ENCODE measurements at regions not wholly inside any gene's neighbourhood (a gene's known extent, or its start where the extent isn't known, plus 50 kb on each side); places are given as distances from the start of the nearest gene placed in this dataset.

- H3K4me2 ChIP-seq, result no peak overlapping the region
- TF ChIP-seq CTCF (conservative IDR thresholded peaks at IDR 0.05; ENCODE audit: low read depth, low read length), result no peak
Measured at GRCh38 chr4:30094887-30095286, 625.3 kb upstream of the PCDH7 start.

GRCh38 chr4:30103455-30103854, 616.7 kb upstream of the PCDH7 start:
- Histone ChIP-seq H3K79me2 (ENCODE audit: insufficient read depth, low read depth) (no peaks in the 10 kb centered on the region), H4K20me1 (ENCODE audit: insufficient read depth) (no peaks in the 10 kb centered on the region), H3K27me3 (ENCODE audit: insufficient read depth, low read depth) (no peaks in the 10 kb centered on the region), H3K4me3 (IDR thresholded peaks at IDR 0.05; ENCODE audit: insufficient read depth, low read depth, low read length) (no peak overlapping the region), H3K27ac (no peak overlapping the region), H3K36me3 (ENCODE audit: insufficient read depth) (no peaks in the 10 kb centered on the region), H2AFZ (ENCODE audit: low read depth) (no peak overlapping the region), H3K4me1 (ENCODE audit: low read depth, poor library complexity, severe bottlenecking) (no peaks in the 10 kb centered on the region), H3K9ac (no peak overlapping the region), H3K4me2 (no peak overlapping the region)
- TF ChIP-seq CTCF (conservative IDR thresholded peaks at IDR 0.05; ENCODE audit: low read depth, low read length), result no peak

More at GRCh38 chr4:30094887-30095286, 625.3 kb upstream of the PCDH7 start:
- Histone ChIP-seq H3K9ac (no peak overlapping the region), H3K4me3 (IDR thresholded peaks at IDR 0.05; ENCODE audit: insufficient read depth, low read depth, low read length) (no peak overlapping the region), H3K4me1 (ENCODE audit: low read depth, poor library complexity, severe bottlenecking) (no peaks in the 10 kb centered on the region), H4K20me1 (ENCODE audit: insufficient read depth) (no peaks in the 10 kb centered on the region), H3K36me3 (ENCODE audit: insufficient read depth) (no peaks in the 10 kb centered on the region), H3K27ac (no peak overlapping the region), H2AFZ (ENCODE audit: low read depth) (no peak overlapping the region), H3K79me2 (ENCODE audit: insufficient read depth, low read depth) (no peaks in the 10 kb centered on the region), H3K27me3 (ENCODE audit: insufficient read depth, low read depth) (no peaks in the 10 kb centered on the region)

GRCh38 chr4:30116401-30116800, 603.8 kb upstream of the PCDH7 start:
- no peak for TF ChIP-seq CTCF (conservative IDR thresholded peaks at IDR 0.05; ENCODE audit: low read depth, low read length)

GRCh38 chr4:30117433-30117832, 602.7 kb upstream of the PCDH7 start:
- Histone ChIP-seq H3K4me3 (IDR thresholded peaks at IDR 0.05; ENCODE audit: insufficient read depth, low read depth, low read length) (no peak overlapping the region), H3K27me3 (ENCODE audit: insufficient read depth, low read depth) (no peaks in the 10 kb centered on the region), H3K4me2 (no peak overlapping the region), H3K27ac (no peak overlapping the region), H3K79me2 (ENCODE audit: insufficient read depth, low read depth) (no peaks in the 10 kb centered on the region), H3K36me3 (ENCODE audit: insufficient read depth) (no peaks in the 10 kb centered on the region), H4K20me1 (ENCODE audit: insufficient read depth) (no peaks in the 10 kb centered on the region), H2AFZ (ENCODE audit: low read depth) (no peak overlapping the region), H3K9ac (no peak overlapping the region), H3K4me1 (ENCODE audit: low read depth, poor library complexity, severe bottlenecking) (no peaks in the 10 kb centered on the region)
- TF ChIP-seq CTCF (conservative IDR thresholded peaks at IDR 0.05; ENCODE audit: low read depth, low read length), result no peak

More at GRCh38 chr4:30116401-30116800, 603.8 kb upstream of the PCDH7 start:
- no peaks in the 10 kb centered on the region for H3K4me1 ChIP-seq (ENCODE audit: low read depth, poor library complexity, severe bottlenecking)
- no peak overlapping the region for H3K27ac ChIP-seq
- no peaks in the 10 kb centered on the region for H3K27me3 ChIP-seq (ENCODE audit: insufficient read depth, low read depth)
- no peaks in the 10 kb centered on the region for H3K36me3 ChIP-seq (ENCODE audit: insufficient read depth)
- no peak overlapping the region for H3K4me2 ChIP-seq
- H2AFZ ChIP-seq (ENCODE audit: low read depth), result no peak overlapping the region
- H3K9ac ChIP-seq, result no peak overlapping the region
- no peaks in the 10 kb centered on the region for H4K20me1 ChIP-seq (ENCODE audit: insufficient read depth)
- no peaks in the 10 kb centered on the region for H3K79me2 ChIP-seq (ENCODE audit: insufficient read depth, low read depth)
- no peak overlapping the region for H3K4me3 ChIP-seq (IDR thresholded peaks at IDR 0.05; ENCODE audit: insufficient read depth, low read depth, low read length)

All from KMS-11 (cell line).